DMS79 (cell line): ENCODE measurements at regions not wholly inside any gene's neighbourhood (a gene's known extent, or its start where the extent isn't known, plus 50 kb on each side); places are given as distances from the start of the nearest gene placed in this dataset.

ENCODE experiments used
- DNase-seq: peaks from one replicate; lab custom pipeline; 2025; lab: John Stamatoyannopoulos, UW

GRCh38 chr11:82676483-82677094 lies 57.1 kb downstream of the FAM181B start:
- DNase-seq, result no peak

GRCh38 chr11:82675838-82676237 lies 57.8 kb downstream of the FAM181B start:
- DNase-seq, result no peak

GRCh38 chr11:82673631-82674030 lies 60.0 kb downstream of the FAM181B start:
- DNase-seq, result no peak

- DNase-seq, result no peak
Observed at GRCh38 chr11:82671451-82671850, 62.2 kb downstream of the FAM181B start.

- DNase-seq, result no peak
Observed at GRCh38 chr11:82663535-82663934, 70.1 kb downstream of the FAM181B start.

GRCh38 chr11:82653752-82654151 lies 79.9 kb downstream of the FAM181B start:
- no peak for DNase-seq

GRCh38 chr11:82639251-82639650 lies 94.4 kb downstream of the FAM181B start:
- no peak for DNase-seq

- no peak for DNase-seq
Observed at GRCh38 chr11:82636615-82637014, 97.0 kb downstream of the FAM181B start.

GRCh38 chr11:82634091-82634490 lies 99.6 kb downstream of the FAM181B start:
- DNase-seq, result no peak

- DNase-seq, result no peak
Observed at GRCh38 chr11:82631722-82632630, 101.7 kb downstream of the FAM181B start.

GRCh38 chr11:82610671-82611070 lies 123.0 kb downstream of the FAM181B start:
- no peak for DNase-seq

- DNase-seq, result no peak
Observed at GRCh38 chr11:82606738-82607137, 126.9 kb downstream of the FAM181B start.

GRCh38 chr11:82601711-82602110 lies 132.0 kb downstream of the FAM181B start:
- no peak for DNase-seq

- DNase-seq, result no peak
Observed at GRCh38 chr11:82599836-82600235, 133.8 kb downstream of the FAM181B start.

GRCh38 chr11:82586581-82586980 lies 147.1 kb downstream of the FAM181B start:
- DNase-seq, result no peak

GRCh38 chr11:82577246-82577645 lies 156.4 kb downstream of the FAM181B start:
- DNase-seq, result no peak

GRCh38 chr11:82560836-82561235 lies 172.8 kb downstream of the FAM181B start:
- no peak for DNase-seq

GRCh38 chr11:82559609-82560008 lies 174.1 kb downstream of the FAM181B start:
- no peak for DNase-seq

GRCh38 chr11:82557274-82557673 lies 176.4 kb downstream of the FAM181B start:
- no peak for DNase-seq

GRCh38 chr11:82556210-82556609 lies 177.5 kb downstream of the FAM181B start:
- DNase-seq, result no peak

GRCh38 chr11:82546661-82547557 lies 186.8 kb downstream of the FAM181B start:
- DNase-seq, result no peak

- DNase-seq, result no peak
Observed at GRCh38 chr11:82539669-82540068, 194.0 kb downstream of the FAM181B start.
